Karpas-422 (cell line): ENCODE measurements at regions not wholly inside any gene's neighbourhood (a gene's known extent, or its start where the extent isn't known, plus 50 kb on each side); places are given as distances from the start of the nearest gene placed in this dataset.
"Not testable (repeated sequence)": the region's sequence is repeated elsewhere in the genome, so short reads cannot be mapped to it uniquely, and the experiment has no call there.

Experiments
- DNase-seq: peaks from one replicate; pipeline ENCODE4 v3.0.0-alpha.2; 2015
- H2AFZ ChIP-seq: fragments of 200-600 bp; sonication (generic); 2 replicates; pipeline ENCODE4 v1.6.1; 2014; ENCODE audit warnings: antibody characterized with exemption, low read length, mixed read lengths
- H3K27ac ChIP-seq: fragments of 200-600 bp; sonication (generic); 2 replicates; pipeline ENCODE4 v1.5.1; 2014; ENCODE audit warnings: mild to moderate bottlenecking, low read length, moderate library complexity
- H3K27me3 ChIP-seq: fragments of 200-600 bp; sonication (generic); 2 replicates; pipeline ENCODE4 v1.6.1; 2014; ENCODE audit warnings: low read length, mixed read lengths
- H3K36me3 ChIP-seq: fragments of 200-600 bp; sonication (generic); 2 replicates; pipeline ENCODE4 v1.6.1; 2014; ENCODE audit warnings: low read length, mixed read lengths; ENCODE audit not compliant: insufficient read depth
- H3K4me1 ChIP-seq: fragments of 200-600 bp; sonication (generic); 2 replicates; pipeline ENCODE4 v1.6.1; 2014; ENCODE audit warnings: mild to moderate bottlenecking, low read length, mixed read lengths
- H3K4me2 ChIP-seq: fragments of 200-600 bp; sonication (generic); 2 replicates; pipeline ENCODE4 v1.6.1; 2014; ENCODE audit warnings: low read length, low read depth, mild to moderate bottlenecking; ENCODE audit not compliant: poor library complexity, severe bottlenecking
- H3K4me3 ChIP-seq: fragments of 200-600 bp; sonication (generic); 2 replicates; pipeline ENCODE4 v1.5.1; 2014; ENCODE audit warnings: mild to moderate bottlenecking, antibody characterized with exemption, low read length, mixed read lengths
- H3K79me2 ChIP-seq: fragments of 200-600 bp; sonication (generic); 2 replicates; pipeline ENCODE4 v1.6.1; 2014; ENCODE audit warnings: mild to moderate bottlenecking, low read length, mixed read lengths
- H3K9ac ChIP-seq: fragments of 200-600 bp; sonication (generic); 2 replicates; pipeline ENCODE4 v1.6.0; 2014; ENCODE audit warnings: low read length
- H3K9me2 ChIP-seq: fragments of 200-600 bp; sonication (generic), shearing (Covaris generic); replicated peaks from 2 replicates; pipeline ENCODE4 v1.6.0; 2014; ENCODE audit warnings: mild to moderate bottlenecking, low read length, moderate library complexity; ENCODE audit not compliant: insufficient read depth
- H3K9me3 ChIP-seq: fragments of 300-700, 200-600 bp; sonication (generic); 2 replicates; pipeline ENCODE4 v1.6.1; 2014; ENCODE audit warnings: low read length, mixed read lengths
- H4K20me1 ChIP-seq: fragments of 200-600 bp; sonication (generic); 2 replicates; pipeline ENCODE4 v1.6.1; 2014; ENCODE audit warnings: mild to moderate bottlenecking, antibody characterized with exemption, low read length, low read depth; ENCODE audit not compliant: insufficient read depth

GRCh38 chr2:34153484-34153883 is 554.4 kb upstream of the FAM98A start:
- Histone ChIP-seq H3K9me2 (no peaks in the 10 kb centered on the region), H2AFZ (no peak overlapping the region), H3K79me2 (no peaks in the 10 kb centered on the region), H3K9me3 (no peaks in the 10 kb centered on the region; the same call in 1 of the 2 replicates), H3K27ac (no peak overlapping the region), H4K20me1 (no peaks in the 10 kb centered on the region), H3K27me3 (no peaks in the 10 kb centered on the region), H3K4me3 (no peak overlapping the region), H3K4me1 (no peaks in the 10 kb centered on the region), H3K9ac (no peak overlapping the region), H3K4me2 (no peak overlapping the region), H3K36me3 (no peaks in the 10 kb centered on the region)
- DNase-seq, result no peak

- no peaks in the 10 kb centered on the region for H3K4me1 ChIP-seq
- no peaks in the 10 kb centered on the region for H4K20me1 ChIP-seq
- no peaks in the 10 kb centered on the region for H3K79me2 ChIP-seq
- H3K27me3 ChIP-seq, result no peaks in the 10 kb centered on the region
- no peak overlapping the region for H3K9ac ChIP-seq
- H2AFZ ChIP-seq, result no peak overlapping the region
- no peak for DNase-seq
- H3K4me2 ChIP-seq, result no peak overlapping the region
- peaks cover 3% of the 10 kb centered on the region; the same call in 1 of the 2 replicates for H3K9me3 ChIP-seq
- H3K27ac ChIP-seq, result no peak overlapping the region
- H3K4me3 ChIP-seq, result no peak overlapping the region
- no peaks in the 10 kb centered on the region for H3K36me3 ChIP-seq
- no peaks in the 10 kb centered on the region for H3K9me2 ChIP-seq
Measured at GRCh38 chr2:34147780-34148179, 548.7 kb upstream of the FAM98A start.

GRCh38 chr2:34143149-34143548 is 544.0 kb upstream of the FAM98A start:
- no peaks in the 10 kb centered on the region for H3K4me1 ChIP-seq
- no peak overlapping the region for H3K27ac ChIP-seq

GRCh38 chr2:34142531-34143008 is 543.5 kb upstream of the FAM98A start:
- not testable (repeated sequence) for H3K36me3 ChIP-seq, H2AFZ ChIP-seq, H3K79me2 ChIP-seq, H3K4me1 ChIP-seq, DNase-seq, H3K9me3 ChIP-seq, H3K4me2 ChIP-seq, H3K27me3 ChIP-seq, H3K27ac ChIP-seq, H4K20me1 ChIP-seq, H3K9me2 ChIP-seq, H3K9ac ChIP-seq, H3K4me3 ChIP-seq

More at GRCh38 chr2:34143149-34143548, 544.0 kb upstream of the FAM98A start:
- Histone ChIP-seq H4K20me1 (no peaks in the 10 kb centered on the region), H3K79me2 (no peaks in the 10 kb centered on the region), H3K27me3 (no peaks in the 10 kb centered on the region), H2AFZ (no peak overlapping the region), H3K36me3 (no peaks in the 10 kb centered on the region), H3K9me2 (no peaks in the 10 kb centered on the region), H3K4me3 (no peak overlapping the region), H3K4me2 (no peak overlapping the region), H3K9me3 (peaks cover 3% of the 10 kb centered on the region; the same call in 1 of the 2 replicates), H3K9ac (no peak overlapping the region)
- no peak for DNase-seq

- H3K9ac ChIP-seq, H3K9me2 ChIP-seq, H3K4me2 ChIP-seq, H4K20me1 ChIP-seq, H3K36me3 ChIP-seq, H2AFZ ChIP-seq, H3K27me3 ChIP-seq, H3K27ac ChIP-seq, H3K4me1 ChIP-seq, DNase-seq, H3K79me2 ChIP-seq, H3K4me3 ChIP-seq, H3K9me3 ChIP-seq: not testable (repeated sequence)
Measured at GRCh38 chr2:34133065-34133464, 534.0 kb upstream of the FAM98A start.

GRCh38 chr2:34126279-34126678 is 527.2 kb upstream of the FAM98A start:
- Histone ChIP-seq H3K4me2 (no peak overlapping the region), H3K79me2 (no peaks in the 10 kb centered on the region), H3K27ac (no peak overlapping the region), H3K9me3 (no peaks in the 10 kb centered on the region), H3K4me1 (no peaks in the 10 kb centered on the region), H3K36me3 (no peaks in the 10 kb centered on the region), H3K9me2 (no peaks in the 10 kb centered on the region; the same call in 1 of the 2 replicates), H3K9ac (no peak overlapping the region), H4K20me1 (no peaks in the 10 kb centered on the region), H2AFZ (no peak overlapping the region), H3K4me3 (no peak overlapping the region), H3K27me3 (no peaks in the 10 kb centered on the region)
- DNase-seq, result no peak

- no peak for DNase-seq
- no peaks in the 10 kb centered on the region for H3K27me3 ChIP-seq
- no peaks in the 10 kb centered on the region for H3K4me1 ChIP-seq
- no peaks in the 10 kb centered on the region; the same call in 1 of the 2 replicates for H3K9me2 ChIP-seq
- no peak overlapping the region for H3K4me3 ChIP-seq
- no peak overlapping the region for H3K9ac ChIP-seq
- H3K4me2 ChIP-seq, result no peak overlapping the region
- no peak overlapping the region for H2AFZ ChIP-seq
- no peak overlapping the region for H3K27ac ChIP-seq
- no peaks in the 10 kb centered on the region for H3K9me3 ChIP-seq
- H3K79me2 ChIP-seq, result no peaks in the 10 kb centered on the region
- H4K20me1 ChIP-seq, result no peaks in the 10 kb centered on the region
- no peaks in the 10 kb centered on the region for H3K36me3 ChIP-seq
Measured at GRCh38 chr2:34123996-34124785, 525.1 kb upstream of the FAM98A start.

- H3K9me3 ChIP-seq, result no peaks in the 10 kb centered on the region
- no peaks in the 10 kb centered on the region for H3K4me1 ChIP-seq
- no peak overlapping the region for H2AFZ ChIP-seq
- no peaks in the 10 kb centered on the region for H3K79me2 ChIP-seq
- no peaks in the 10 kb centered on the region for H4K20me1 ChIP-seq
- H3K27me3 ChIP-seq, result no peaks in the 10 kb centered on the region
- H3K9ac ChIP-seq, result no peak overlapping the region
- H3K9me2 ChIP-seq, result no peaks in the 10 kb centered on the region; the same call in 1 of the 2 replicates
- no peak overlapping the region for H3K4me2 ChIP-seq
- H3K27ac ChIP-seq, result no peak overlapping the region
- no peak overlapping the region for H3K4me3 ChIP-seq
- no peak for DNase-seq
- no peaks in the 10 kb centered on the region for H3K36me3 ChIP-seq
Measured at GRCh38 chr2:34121076-34121475, 522.0 kb upstream of the FAM98A start.
